Heart left ventricle (tissue), 16 donors: ENCODE measurements at regions not wholly inside any gene's neighbourhood (a gene's known extent, or its start where the extent isn't known, plus 50 kb on each side); places are given as distances from the start of the nearest gene placed in this dataset.

ENCODE experiments used
- ATAC-seq, 4 donors: fragments of 200-7000 bp; cut with Tn5 transposase; one replicate each; pipeline ENCODE4 v1.9.1; 2020 to 2022; ENCODE audit warnings: moderate library complexity in 4 of 4, mild to moderate bottlenecking in 3 of 4, moderate number of reproducible peaks in 1 of 4
- DNase-seq, 5 donors: peaks; one replicate each; pipeline ENCODE4 v3.0.0-alpha.2; 2020
- H3K27ac ChIP-seq, 12 donors: fragments of 200-600 bp; sonication (generic) in 4 of 12; one replicate each; pipeline versions ENCODE4 v1.5.0 to v1.8.0; 2016 to 2022; ENCODE audit warnings: mild to moderate bottlenecking in 2 of 12
- H3K27me3 ChIP-seq, 9 donors: fragments of 200-600 bp; sonication (generic) in 2 of 9; one replicate each; pipeline versions ENCODE4 v1.5.1 to v1.8.0; 2016 to 2022; ENCODE audit warnings: mild to moderate bottlenecking in 3 of 9
- H3K36me3 ChIP-seq, 9 donors: fragments of 200-600 bp; sonication (generic) in 2 of 9; one replicate each; pipeline versions ENCODE4 v1.5.0 to v1.8.0; 2018 to 2022; ENCODE audit warnings: mild to moderate bottlenecking in 2 of 9
- H3K4me1 ChIP-seq, 12 donors: fragments of 200-600 bp; sonication (generic) in 4 of 12; one replicate each; pipeline versions ENCODE4 v1.5.0 to v1.8.0; 2016 to 2022; ENCODE audit warnings: mild to moderate bottlenecking in 3 of 12
- H3K4me3 ChIP-seq, 12 donors: fragments of 200-600 bp; sonication (generic) in 4 of 12; one replicate each; pipeline versions ENCODE4 v1.5.0 to v1.8.0; 2017 to 2022; ENCODE audit warnings: mild to moderate bottlenecking in 9 of 12, moderate library complexity in 4 of 12
- H3K9me3 ChIP-seq, 12 donors: fragments of 200-600 bp; sonication (generic) in 4 of 12; one replicate each; pipeline versions ENCODE4 v1.5.0 to v1.8.0; 2016 to 2022; ENCODE audit warnings: mild to moderate bottlenecking in 1 of 12
- CTCF ChIP-seq, 12 donors: fragments of 200-600 bp; sonication (generic) in 4 of 12; IDR thresholded peaks; one replicate each; pipeline versions ENCODE4 v1.5.0 to v1.8.0; 2018 to 2022; ENCODE audit warnings: antibody characterized with exemption in 12 of 12, mild to moderate bottlenecking in 5 of 12
- POLR2A ChIP-seq, 2 donors: fragments of 450-650 bp; IDR thresholded peaks; one replicate each; pipeline ENCODE4 v1.6.1; 2017; ENCODE audit warnings: antibody characterized with exemption in 2 of 2, mild to moderate bottlenecking in 2 of 2, moderate library complexity in 2 of 2
- WGBS, 4 donors: extraction: QIAGEN DNeasy Blood & Tissue Kit in 2 of 4; methylation state at CpG; one replicate each; pipeline versions ENCODE4 v1.1.5 to v1.1.7; 2013 to 2018; 5-methylcytosine and 5-hydroxymethylcytosine counted together
- intact Hi-C, 10 donors: fragments of 100-400 bp; cut with DNase I; formaldehyde crosslinking; loops; one replicate each; pipeline versions ENCODE4 v1.11.1 to v1.14.2; 2022
- donor health status: ischemic (EF 13 %, LVEDD 7.1; RV severe dilation, severe dysfunction).
- donor health status: healthy with polysubstance abuse.
- donor health status: DM: no; HTN: yes; CAD: no.
- donor health status: DM: no; HTN: no; CAD: no.
- donor health status: ischemic (EF 25% LVEDD 6.9; RV normal size, moderate dysfunction).
- donor health status: ischemic (EF 25% LVEDD 5.7; RV mildly dilated, moderate dysfunction).
- donor health status: healthy.
- donor health status: DM: yes; HTN: yes; CAD: no.
- donor health status: ischemic (EF 35%, LVEDD 5.7; RV mildly dilated, moderate dysfunction).
- donor health status: nonischemic (EF 11% LVEDD 7.7; RV severe dilation, severe dysfunction).
- donor health status: DM: yes; HTN: yes; CAD: no.
- donor health status: PGD.
- donor health status: ischemic (EF 29% LVEDD 5.4; RV normal size, mild dysfunction).
- donor health status: nonischemic (EF 23%, LVEDD 6.1; RV moderate dilation, normal function).

- WGBS, 4 donors: 91 to 98% (median 92%) methylated on average over 8 of the region's 8 CpGs
- no peak for TF ChIP-seq POLR2A (IDR thresholded peaks at IDR 0.05)
- no peak for TF ChIP-seq CTCF (IDR thresholded peaks at IDR 0.05)
- no peaks in the 10 kb centered on the region for H3K36me3 ChIP-seq
- H3K27me3 ChIP-seq: no peaks in the 10 kb centered on the region
- DNase-seq (no peak), ATAC-seq (no peak)
- no peaks in the 10 kb centered on the region for H3K9me3 ChIP-seq
- H3K27ac ChIP-seq: no peak overlapping the region
- H3K4me3 ChIP-seq: no peak overlapping the region
- intact Hi-C loops: no loop called here
- peaks cover 0 to 10% (median 2%) of the 10 kb centered on the region in 12 donors for H3K4me1 ChIP-seq
These were observed 119.8 kb upstream of the SLC25A33 start for GRCh38 chr1:9419369-9420041.

- no peak overlapping the region for H3K27ac ChIP-seq
- intact Hi-C loops: no loop called here
- WGBS, 4 donors: 90 to 99% (median 91%) methylated on average over 5 of the region's 5 CpGs
- peaks cover 0 to 10% (median 0%) of the 10 kb centered on the region in 12 donors for H3K4me1 ChIP-seq
- no peaks in the 10 kb centered on the region for H3K9me3 ChIP-seq
- H3K4me3 ChIP-seq: no peak overlapping the region
- DNase-seq (no peak), ATAC-seq (no peak)
- H3K27me3 ChIP-seq: no peaks in the 10 kb centered on the region
- H3K36me3 ChIP-seq: no peaks in the 10 kb centered on the region
- TF ChIP-seq CTCF (IDR thresholded peaks at IDR 0.05) (no peak), POLR2A (IDR thresholded peaks at IDR 0.05) (no peak)
These were observed 118.3 kb upstream of the SLC25A33 start for GRCh38 chr1:9420835-9421532.

GRCh38 chr1:9421533-9421873 is 117.8 kb upstream of the SLC25A33 start:
- 48 to 60% (median 55%) methylated on average over 5 of the region's 5 CpGs for WGBS, 4 donors
- Histone ChIP-seq H3K4me1 (peaks cover 0 to 15% (median 0%) of the 10 kb centered on the region in 12 donors), H3K27ac (no peak overlapping the region), H3K9me3 (no peaks in the 10 kb centered on the region), H3K27me3 (no peaks in the 10 kb centered on the region), H3K36me3 (no peaks in the 10 kb centered on the region), H3K4me3 (no peak overlapping the region)
- DNase-seq (peak in 1 of 5 donors; percentile 10), ATAC-seq (no peak)
- TF ChIP-seq CTCF (IDR thresholded peaks at IDR 0.05) (no peak), POLR2A (IDR thresholded peaks at IDR 0.05) (no peak)
- intact Hi-C loops: no loop called here

- no peaks in the 10 kb centered on the region for H3K9me3 ChIP-seq
- no peaks in the 10 kb centered on the region for H3K36me3 ChIP-seq
- H3K27ac ChIP-seq: no peak overlapping the region
- H3K27me3 ChIP-seq: no peaks in the 10 kb centered on the region
- DNase-seq (peak in 1 of 5 donors; percentile 35), ATAC-seq (no peak)
- H3K4me3 ChIP-seq: no peak overlapping the region
- intact Hi-C loops: no loop called here
- TF ChIP-seq POLR2A (IDR thresholded peaks at IDR 0.05) (no peak), CTCF (IDR thresholded peaks at IDR 0.05) (no peak)
- 86 to 92% (median 89%) methylated on average over 14 of the region's 14 CpGs for WGBS, 4 donors
- peaks cover 0 to 17% (median 0%) of the 10 kb centered on the region in 12 donors for H3K4me1 ChIP-seq
These were observed 116.9 kb upstream of the SLC25A33 start for GRCh38 chr1:9422321-9422720.
